RCC 7860 (cell line): ENCODE measurements at regions not wholly inside any gene's neighbourhood (a gene's known extent, or its start where the extent isn't known, plus 50 kb on each side); places are given as distances from the start of the nearest gene placed in this dataset.

ENCODE experiments used
- DNase-seq: peaks from one replicate; pipeline ENCODE4 v3.0.0-alpha.2; 2015; ENCODE audit warnings: low spot score
- FAIRE-seq: peaks from 2 replicates; lab custom pipeline; 2012; peaks lifted over from hg19 to GRCh38; lab: Jason Lieb, UNC

GRCh38 chr3:148002705-148003205 lies 593.6 kb downstream of the ZIC1 start:
- FAIRE-seq (no peak), DNase-seq (no peak)

- FAIRE-seq (no peak), DNase-seq (no peak)
Measured at GRCh38 chr3:148004331-148004730, 595.2 kb downstream of the ZIC1 start.

- FAIRE-seq (no peak), DNase-seq (no peak)
Measured at GRCh38 chr3:148005456-148005855, 596.3 kb downstream of the ZIC1 start.

- DNase-seq, result peak; percentile 69
Measured at GRCh38 chr3:148006508-148006907, 597.3 kb downstream of the ZIC1 start.

GRCh38 chr3:148008591-148008990 lies 599.4 kb downstream of the ZIC1 start:
- no peak for DNase-seq
- FAIRE-seq, result no peak

More at GRCh38 chr3:148006508-148006907, 597.3 kb downstream of the ZIC1 start:
- peak; percentile 81 for FAIRE-seq

GRCh38 chr3:148020861-148021260 lies 611.7 kb downstream of the ZIC1 start:
- DNase-seq, result no peak
- no peak for FAIRE-seq

- FAIRE-seq, result no peak
- no peak for DNase-seq
Measured at GRCh38 chr3:148021381-148021780, 612.2 kb downstream of the ZIC1 start.

- DNase-seq, result no peak
- no peak for FAIRE-seq
Measured at GRCh38 chr3:148023994-148024393, 614.8 kb downstream of the ZIC1 start.

- FAIRE-seq (no peak), DNase-seq (no peak)
Measured at GRCh38 chr3:148026009-148026588, 616.9 kb downstream of the ZIC1 start.

- FAIRE-seq (no peak), DNase-seq (no peak)
Measured at GRCh38 chr3:148030975-148031374, 621.8 kb downstream of the ZIC1 start.

- no peak for DNase-seq
- FAIRE-seq, result no peak
Measured at GRCh38 chr3:148034353-148034752, 625.2 kb downstream of the ZIC1 start.

- DNase-seq, result no peak
- no peak for FAIRE-seq
Measured at GRCh38 chr3:148036331-148036876, 627.2 kb downstream of the ZIC1 start.

GRCh38 chr3:148042663-148043445 lies 633.7 kb downstream of the ZIC1 start:
- DNase-seq (no peak), FAIRE-seq (no peak)

- no peak for DNase-seq
- FAIRE-seq, result no peak
Measured at GRCh38 chr3:148044151-148044550, 635.0 kb downstream of the ZIC1 start.

GRCh38 chr3:148054999-148055398 lies 642.7 kb upstream of the AGTR1 start:
- DNase-seq, result no peak
- FAIRE-seq, result no peak

- DNase-seq (no peak), FAIRE-seq (no peak)
Measured at GRCh38 chr3:148062590-148062989, 635.1 kb upstream of the AGTR1 start.

- DNase-seq (no peak), FAIRE-seq (no peak)
Measured at GRCh38 chr3:148066802-148067201, 630.9 kb upstream of the AGTR1 start.

- no peak for DNase-seq
- no peak for FAIRE-seq
Measured at GRCh38 chr3:148068466-148068865, 629.2 kb upstream of the AGTR1 start.

- FAIRE-seq, result no peak
Measured at GRCh38 chr3:148070041-148070440, 627.7 kb upstream of the AGTR1 start.

GRCh38 chr3:148073721-148074456 lies 623.8 kb upstream of the AGTR1 start:
- no peak for FAIRE-seq
- no peak for DNase-seq

More at GRCh38 chr3:148070041-148070440, 627.7 kb upstream of the AGTR1 start:
- no peak for DNase-seq

- FAIRE-seq (no peak), DNase-seq (no peak)
Measured at GRCh38 chr3:148074946-148075345, 622.8 kb upstream of the AGTR1 start.
